GM23338 (cell line): ENCODE measurements at regions not wholly inside any gene's neighbourhood (a gene's known extent, or its start where the extent isn't known, plus 50 kb on each side); places are given as distances from the start of the nearest gene placed in this dataset.
"Not testable (repeated sequence)": the region's sequence is repeated elsewhere in the genome, so short reads cannot be mapped to it uniquely, and the experiment has no call there.

Experiments
- ATAC-seq: fragments of 200-7000 bp; cut with Tn5 transposase; 3 replicates; pipeline ENCODE4 v1.9.1; 2020
- DNase-seq: peaks from one replicate; pipeline ENCODE4 v3.0.0-alpha.2; 2015; ENCODE audit warnings: low spot score
- H2AFZ ChIP-seq: fragments of 200-600 bp; sonication (generic); 2 replicates; pipeline ENCODE4 v1.8.0; 2016; ENCODE audit warnings: antibody characterized with exemption, mild to moderate bottlenecking, moderate library complexity
- H3F3A ChIP-seq: fragments of 200-600 bp; sonication (generic); replicated peaks from 2 replicates; pipeline ENCODE4 v1.8.0; 2017; ENCODE audit warnings: antibody characterized with exemption, mixed run types, low read depth
- H3K27ac ChIP-seq: fragments of 200-600 bp; sonication (generic); 2 replicates; pipeline ENCODE4 v1.6.1; 2016; ENCODE audit warnings: low read depth
- H3K27me3 ChIP-seq: fragments of 200-600 bp; sonication (generic); 2 replicates; pipeline ENCODE4 v1.8.0; 2016; ENCODE audit warnings: mild to moderate bottlenecking, mixed run types, moderate library complexity; ENCODE audit not compliant: insufficient read depth
- H3K36me3 ChIP-seq: fragments of 200-600 bp; sonication (generic); 2 replicates; pipeline ENCODE4 v1.8.0; 2016; ENCODE audit warnings: mild to moderate bottlenecking; ENCODE audit not compliant: insufficient read depth
- H3K4me1 ChIP-seq: fragments of 200-600 bp; sonication (generic); 2 replicates; pipeline ENCODE4 v1.8.0; 2016; ENCODE audit warnings: mild to moderate bottlenecking, moderate library complexity; ENCODE audit not compliant: insufficient read depth
- H3K4me2 ChIP-seq: fragments of 200-600 bp; sonication (generic); 2 replicates; pipeline ENCODE4 v1.7.1; 2017; ENCODE audit warnings: mixed run types
- H3K4me3 ChIP-seq: fragments of 200-600 bp; sonication (generic); 2 replicates; pipeline ENCODE4 v1.6.1; 2016; ENCODE audit warnings: mixed run types
- H3K79me2 ChIP-seq: fragments of 200-600 bp; sonication (generic); replicated peaks from 2 replicates; pipeline ENCODE4 v1.8.0; 2017; ENCODE audit warnings: mild to moderate bottlenecking; ENCODE audit not compliant: insufficient read depth
- H3K9me2 ChIP-seq: fragments of 200-600 bp; sonication (generic); 2 replicates; pipeline ENCODE4 v1.8.0; 2017; ENCODE audit not compliant: insufficient read depth
- H4K20me1 ChIP-seq: fragments of 200-600 bp; sonication (generic); replicated peaks from 2 replicates; pipeline ENCODE4 v1.8.0; 2017; ENCODE audit warnings: mild to moderate bottlenecking; ENCODE audit not compliant: insufficient read depth
- H3K27ac Mint-ChIP-seq: 2 replicates; pipeline ENCODE4 v1.8.0; 2020; ENCODE audit warnings: inconsistent platforms, mild to moderate bottlenecking, moderate library complexity, mixed read lengths
- H3K27me3 Mint-ChIP-seq: 3 replicates; pipeline ENCODE4 v1.8.0; 2022; ENCODE audit warnings: low read depth, mild to moderate bottlenecking, moderate library complexity, mixed read lengths, inconsistent platforms; ENCODE audit not compliant: insufficient read depth, poor library complexity
- H3K36me3 Mint-ChIP-seq: 3 replicates; pipeline ENCODE4 v1.8.0; 2021; ENCODE audit warnings: low read depth, mild to moderate bottlenecking, inconsistent platforms, moderate library complexity, mixed read lengths
- H3K4me1 Mint-ChIP-seq: 3 replicates; pipeline ENCODE4 v1.8.0; 2020; ENCODE audit warnings: mild to moderate bottlenecking, inconsistent platforms, mixed read lengths
- H3K4me3 Mint-ChIP-seq: 3 replicates; pipeline ENCODE4 v1.8.0; 2021; ENCODE audit warnings: moderate library complexity, mild to moderate bottlenecking, inconsistent platforms, mixed read lengths
- H3K9me3 Mint-ChIP-seq: 3 replicates; pipeline ENCODE4 v1.8.0; 2020; ENCODE audit warnings: moderate library complexity, mild to moderate bottlenecking, inconsistent platforms, mixed read lengths
- CTCF ChIP-seq, 2 experiments: fragments of 200-600 bp in 1 of 2; sonication (generic) in 1 of 2; conservative IDR thresholded peaks; 2 replicates each; pipeline versions ENCODE4 v1.5.1 to v1.6.1; 2016 to 2017; ENCODE audit warnings: antibody characterized with exemption in 2 of 2, low read depth in 2 of 2, mild to moderate bottlenecking in 2 of 2, moderate library complexity in 1 of 2
- NANOG ChIP-seq: IDR thresholded peaks from 2 replicates; pipeline ENCODE4 v1.6.1; 2016; ENCODE audit warnings: antibody characterized with exemption, borderline replicate concordance
- POLR2AphosphoS5 ChIP-seq: IDR thresholded peaks from 2 replicates; pipeline ENCODE4 v1.6.1; 2016; ENCODE audit warnings: antibody characterized with exemption, low read depth
- REST ChIP-seq: IDR thresholded peaks from one replicate; pipeline ENCODE4 v1.6.1; 2018; ENCODE audit warnings: antibody characterized with exemption; ENCODE audit not compliant: unreplicated experiment
- STAT1 ChIP-seq: IDR thresholded peaks from one replicate; pipeline ENCODE4 v1.6.1; 2016; ENCODE audit warnings: antibody characterized with exemption; ENCODE audit not compliant: unreplicated experiment
- ZNF331 ChIP-seq: fragments of 250-450 bp; sonication (Bioruptor Pico); IDR thresholded peaks from 2 replicates; pipeline ENCODE4 v1.5.0; 2020; ENCODE audit warnings: low read depth, mild to moderate bottlenecking, moderate library complexity
- TF ChIP-seq, protein P1 (sequence below): fragments of 250-450 bp; sonication (Bioruptor Pico); IDR thresholded peaks from 2 replicates; pipeline ENCODE4 v1.5.0; 2020; ENCODE audit warnings: mild to moderate bottlenecking, moderate library complexity
- TF ChIP-seq, protein P2 (sequence below): IDR thresholded peaks from 2 replicates; pipeline ENCODE4 v1.6.1; 2016; ENCODE audit warnings: antibody characterized with exemption

DNA sequence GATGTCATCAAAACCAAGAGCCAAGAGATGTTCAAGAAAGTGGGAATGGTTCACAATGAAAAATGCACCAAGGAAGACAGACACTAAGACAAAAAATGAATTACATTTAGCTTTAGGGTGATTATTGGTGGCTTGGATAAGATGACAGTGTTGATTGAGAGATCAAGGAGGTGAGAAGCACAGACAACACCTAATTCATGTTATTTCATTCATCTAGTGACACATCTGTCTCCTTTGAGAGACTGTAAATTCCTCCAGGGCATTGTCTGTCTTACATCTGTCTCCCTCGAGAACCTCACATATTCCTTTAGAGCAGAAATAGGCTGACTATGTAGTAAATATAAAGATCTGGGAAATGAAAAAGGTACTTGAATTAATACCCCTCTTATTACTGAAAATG, 94.2 kb upstream of the SMIM31 start (continued):
- no peak for TF ChIP-seq POLR2AphosphoS5

DNA sequence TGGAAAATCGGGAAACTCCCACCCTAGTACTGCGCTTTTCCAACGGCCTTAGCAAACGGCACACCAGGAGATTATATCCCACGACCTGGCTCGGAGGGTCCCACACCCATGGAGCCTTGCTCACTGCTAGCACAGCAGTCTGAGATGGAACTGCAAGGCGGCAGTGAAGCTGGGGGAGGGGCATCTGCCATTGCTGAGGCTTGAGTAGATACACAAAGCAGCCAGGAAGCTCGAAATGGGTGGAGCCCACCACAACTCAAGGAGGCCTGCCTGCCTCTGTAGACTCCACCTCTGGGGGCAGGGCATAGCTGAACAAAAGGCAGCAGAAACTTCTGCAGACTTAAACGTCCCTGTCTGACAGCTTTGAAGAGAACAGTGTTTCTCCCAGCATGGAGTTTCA, 77.8 kb upstream of the SMIM31 start:
- H3K27me3 ChIP-seq, H3K4me1 ChIP-seq, H3K27ac ChIP-seq, H3K4me1 Mint-ChIP-seq, H3K27ac Mint-ChIP-seq, ATAC-seq, H2AFZ ChIP-seq, DNase-seq, H3K4me3 ChIP-seq, H3K4me3 Mint-ChIP-seq, H3K36me3 Mint-ChIP-seq, H3K36me3 ChIP-seq, H3K79me2 ChIP-seq, H4K20me1 ChIP-seq, H3K9me2 ChIP-seq, H3K27me3 Mint-ChIP-seq, H3F3A ChIP-seq, H3K4me2 ChIP-seq: not testable (repeated sequence)
- H3K9me3 Mint-ChIP-seq: peaks cover 14% of the 10 kb centered on the region

GRCh38 chr4:164683040-164683439, 70.9 kb upstream of the SMIM31 start:
- no peak for ATAC-seq
- H3K4me1 Mint-ChIP-seq: no peaks in the 10 kb centered on the region
- no peaks in the 10 kb centered on the region for H3K27me3 Mint-ChIP-seq
- Histone ChIP-seq H3F3A (no peaks in the 10 kb centered on the region), H3K79me2 (no peaks in the 10 kb centered on the region), H3K4me3 (no peak overlapping the region), H3K36me3 (no peaks in the 10 kb centered on the region), H3K4me1 (no peaks in the 10 kb centered on the region), H3K27me3 (no peaks in the 10 kb centered on the region), H3K4me2 (no peak overlapping the region), H3K9me2 (peaks cover 12% of the 10 kb centered on the region; the same call in 1 of the 2 replicates), H3K27ac (no peak overlapping the region), H2AFZ (no peak overlapping the region), H4K20me1 (no peaks in the 10 kb centered on the region)
- no peak for TF ChIP-seq ZNF331 (CRISPR knock-in tag)
- TF ChIP-seq, protein P1, sequence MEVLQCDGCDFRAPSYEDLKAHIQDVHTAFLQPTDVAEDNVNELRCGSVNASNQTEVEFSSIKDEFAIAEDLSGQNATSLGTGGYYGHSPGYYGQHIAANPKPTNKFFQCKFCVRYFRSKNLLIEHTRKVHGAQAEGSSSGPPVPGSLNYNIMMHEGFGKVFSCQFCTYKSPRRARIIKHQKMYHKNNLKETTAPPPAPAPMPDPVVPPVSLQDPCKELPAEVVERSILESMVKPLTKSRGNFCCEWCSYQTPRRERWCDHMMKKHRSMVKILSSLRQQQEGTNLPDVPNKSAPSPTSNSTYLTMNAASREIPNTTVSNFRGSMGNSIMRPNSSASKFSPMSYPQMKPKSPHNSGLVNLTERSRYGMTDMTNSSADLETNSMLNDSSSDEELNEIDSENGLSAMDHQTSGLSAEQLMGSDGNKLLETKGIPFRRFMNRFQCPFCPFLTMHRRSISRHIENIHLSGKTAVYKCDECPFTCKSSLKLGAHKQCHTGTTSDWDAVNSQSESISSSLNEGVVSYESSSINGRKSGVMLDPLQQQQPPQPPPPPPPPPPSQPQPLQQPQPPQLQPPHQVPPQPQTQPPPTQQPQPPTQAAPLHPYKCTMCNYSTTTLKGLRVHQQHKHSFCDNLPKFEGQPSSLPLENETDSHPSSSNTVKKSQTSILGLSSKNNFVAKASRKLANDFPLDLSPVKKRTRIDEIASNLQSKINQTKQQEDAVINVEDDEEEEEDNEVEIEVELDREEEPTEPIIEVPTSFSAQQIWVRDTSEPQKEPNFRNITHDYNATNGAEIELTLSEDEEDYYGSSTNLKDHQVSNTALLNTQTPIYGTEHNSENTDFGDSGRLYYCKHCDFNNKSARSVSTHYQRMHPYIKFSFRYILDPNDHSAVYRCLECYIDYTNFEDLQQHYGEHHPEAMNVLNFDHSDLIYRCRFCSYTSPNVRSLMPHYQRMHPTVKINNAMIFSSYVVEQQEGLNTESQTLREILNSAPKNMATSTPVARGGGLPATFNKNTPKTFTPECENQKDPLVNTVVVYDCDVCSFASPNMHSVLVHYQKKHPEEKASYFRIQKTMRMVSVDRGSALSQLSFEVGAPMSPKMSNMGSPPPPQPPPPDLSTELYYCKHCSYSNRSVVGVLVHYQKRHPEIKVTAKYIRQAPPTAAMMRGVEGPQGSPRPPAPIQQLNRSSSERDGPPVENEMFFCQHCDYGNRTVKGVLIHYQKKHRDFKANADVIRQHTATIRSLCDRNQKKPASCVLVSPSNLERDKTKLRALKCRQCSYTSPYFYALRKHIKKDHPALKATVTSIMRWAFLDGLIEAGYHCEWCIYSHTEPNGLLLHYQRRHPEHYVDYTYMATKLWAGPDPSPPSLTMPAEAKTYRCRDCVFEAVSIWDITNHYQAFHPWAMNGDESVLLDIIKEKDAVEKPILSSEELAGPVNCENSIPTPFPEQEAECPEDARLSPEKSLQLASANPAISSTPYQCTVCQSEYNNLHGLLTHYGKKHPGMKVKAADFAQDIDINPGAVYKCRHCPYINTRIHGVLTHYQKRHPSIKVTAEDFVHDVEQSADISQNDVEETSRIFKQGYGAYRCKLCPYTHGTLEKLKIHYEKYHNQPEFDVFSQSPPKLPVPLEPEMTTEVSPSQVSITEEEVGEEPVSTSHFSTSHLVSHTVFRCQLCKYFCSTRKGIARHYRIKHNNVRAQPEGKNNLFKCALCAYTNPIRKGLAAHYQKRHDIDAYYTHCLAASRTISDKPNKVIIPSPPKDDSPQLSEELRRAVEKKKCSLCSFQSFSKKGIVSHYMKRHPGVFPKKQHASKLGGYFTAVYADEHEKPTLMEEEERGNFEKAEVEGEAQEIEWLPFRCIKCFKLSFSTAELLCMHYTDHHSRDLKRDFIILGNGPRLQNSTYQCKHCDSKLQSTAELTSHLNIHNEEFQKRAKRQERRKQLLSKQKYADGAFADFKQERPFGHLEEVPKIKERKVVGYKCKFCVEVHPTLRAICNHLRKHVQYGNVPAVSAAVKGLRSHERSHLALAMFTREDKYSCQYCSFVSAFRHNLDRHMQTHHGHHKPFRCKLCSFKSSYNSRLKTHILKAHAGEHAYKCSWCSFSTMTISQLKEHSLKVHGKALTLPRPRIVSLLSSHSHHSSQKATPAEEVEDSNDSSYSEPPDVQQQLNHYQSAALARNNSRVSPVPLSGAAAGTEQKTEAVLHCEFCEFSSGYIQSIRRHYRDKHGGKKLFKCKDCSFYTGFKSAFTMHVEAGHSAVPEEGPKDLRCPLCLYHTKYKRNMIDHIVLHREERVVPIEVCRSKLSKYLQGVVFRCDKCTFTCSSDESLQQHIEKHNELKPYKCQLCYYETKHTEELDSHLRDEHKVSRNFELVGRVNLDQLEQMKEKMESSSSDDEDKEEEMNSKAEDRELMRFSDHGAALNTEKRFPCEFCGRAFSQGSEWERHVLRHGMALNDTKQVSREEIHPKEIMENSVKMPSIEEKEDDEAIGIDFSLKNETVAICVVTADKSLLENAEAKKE (CRISPR knock-in tag): no peak
- no peak for TF ChIP-seq STAT1
- TF ChIP-seq NANOG: no peak
- TF ChIP-seq CTCF (conservative IDR thresholded peaks at IDR 0.05; ENCODE audit: low read depth in 2 of 2): no peak
- TF ChIP-seq POLR2AphosphoS5: no peak
- TF ChIP-seq REST: no peak
- TF ChIP-seq, protein P2, sequence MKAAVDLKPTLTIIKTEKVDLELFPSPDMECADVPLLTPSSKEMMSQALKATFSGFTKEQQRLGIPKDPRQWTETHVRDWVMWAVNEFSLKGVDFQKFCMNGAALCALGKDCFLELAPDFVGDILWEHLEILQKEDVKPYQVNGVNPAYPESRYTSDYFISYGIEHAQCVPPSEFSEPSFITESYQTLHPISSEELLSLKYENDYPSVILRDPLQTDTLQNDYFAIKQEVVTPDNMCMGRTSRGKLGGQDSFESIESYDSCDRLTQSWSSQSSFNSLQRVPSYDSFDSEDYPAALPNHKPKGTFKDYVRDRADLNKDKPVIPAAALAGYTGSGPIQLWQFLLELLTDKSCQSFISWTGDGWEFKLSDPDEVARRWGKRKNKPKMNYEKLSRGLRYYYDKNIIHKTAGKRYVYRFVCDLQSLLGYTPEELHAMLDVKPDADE: no peak
- no peaks in the 10 kb centered on the region for H3K9me3 Mint-ChIP-seq
- H3K4me3 Mint-ChIP-seq: no peak overlapping the region
- no peak for DNase-seq
- no peak overlapping the region for H3K27ac Mint-ChIP-seq
- no peaks in the 10 kb centered on the region for H3K36me3 Mint-ChIP-seq
